KMS-11 (cell line): ENCODE measurements at regions not wholly inside any gene's neighbourhood (a gene's known extent, or its start where the extent isn't known, plus 50 kb on each side); places are given as distances from the start of the nearest gene placed in this dataset.

Experiments used
- H2AFZ ChIP-seq: fragments of 200-600 bp; sonication (generic); 2 replicates; pipeline ENCODE4 v1.6.1; 2016; ENCODE audit warnings: antibody characterized with exemption, mixed run types, low read depth
- H3K27ac ChIP-seq: fragments of 200-600 bp; sonication (generic); 2 replicates; pipeline ENCODE4 v1.6.1; 2016; ENCODE audit warnings: mild to moderate bottlenecking, mixed run types
- H3K27me3 ChIP-seq: fragments of 200-600 bp; sonication (generic); 2 replicates; pipeline ENCODE4 v1.6.1; 2017; ENCODE audit warnings: mild to moderate bottlenecking, low read depth, mixed run types, moderate library complexity; ENCODE audit not compliant: insufficient read depth
- H3K36me3 ChIP-seq: fragments of 200-600 bp; sonication (generic); 2 replicates; pipeline ENCODE4 v1.6.1; 2017; ENCODE audit warnings: mild to moderate bottlenecking, mixed run types; ENCODE audit not compliant: insufficient read depth
- H3K4me1 ChIP-seq: fragments of 200-600 bp; sonication (generic); 2 replicates; pipeline ENCODE4 v1.6.1; 2016; ENCODE audit warnings: mild to moderate bottlenecking, low read depth, mixed run types; ENCODE audit not compliant: poor library complexity, severe bottlenecking
- H3K4me2 ChIP-seq: fragments of 200-600 bp; sonication (generic); 2 replicates; pipeline ENCODE4 v1.7.0; 2016; ENCODE audit warnings: mild to moderate bottlenecking, mixed run types
- H3K4me3 ChIP-seq: fragments of 200-600 bp; sonication (generic); IDR thresholded peaks from 2 replicates; pipeline ENCODE4 v1.6.1; 2017; ENCODE audit warnings: low read depth, low read length, mixed read lengths; ENCODE audit not compliant: insufficient read depth
- H3K79me2 ChIP-seq: fragments of 200-600 bp; sonication (generic); 2 replicates; pipeline ENCODE4 v1.6.1; 2016; ENCODE audit warnings: low read depth, mixed run types; ENCODE audit not compliant: insufficient read depth
- H3K9ac ChIP-seq: fragments of 200-600 bp; sonication (generic); 2 replicates; pipeline ENCODE4 v1.6.1; 2016; ENCODE audit warnings: mild to moderate bottlenecking, mixed run types
- H4K20me1 ChIP-seq: fragments of 200-600 bp; sonication (generic); 2 replicates; pipeline ENCODE4 v1.6.1; 2016; ENCODE audit warnings: mild to moderate bottlenecking, mixed run types; ENCODE audit not compliant: insufficient read depth
- TF ChIP-seq, protein P1 (sequence below): fragments of 200-600 bp; sonication (generic); conservative IDR thresholded peaks from 2 replicates; pipeline ENCODE4 v1.6.1; 2017; ENCODE audit warnings: low read depth, mild to moderate bottlenecking, antibody characterized with exemption, low read length, moderate library complexity, mixed read lengths

DNA sequence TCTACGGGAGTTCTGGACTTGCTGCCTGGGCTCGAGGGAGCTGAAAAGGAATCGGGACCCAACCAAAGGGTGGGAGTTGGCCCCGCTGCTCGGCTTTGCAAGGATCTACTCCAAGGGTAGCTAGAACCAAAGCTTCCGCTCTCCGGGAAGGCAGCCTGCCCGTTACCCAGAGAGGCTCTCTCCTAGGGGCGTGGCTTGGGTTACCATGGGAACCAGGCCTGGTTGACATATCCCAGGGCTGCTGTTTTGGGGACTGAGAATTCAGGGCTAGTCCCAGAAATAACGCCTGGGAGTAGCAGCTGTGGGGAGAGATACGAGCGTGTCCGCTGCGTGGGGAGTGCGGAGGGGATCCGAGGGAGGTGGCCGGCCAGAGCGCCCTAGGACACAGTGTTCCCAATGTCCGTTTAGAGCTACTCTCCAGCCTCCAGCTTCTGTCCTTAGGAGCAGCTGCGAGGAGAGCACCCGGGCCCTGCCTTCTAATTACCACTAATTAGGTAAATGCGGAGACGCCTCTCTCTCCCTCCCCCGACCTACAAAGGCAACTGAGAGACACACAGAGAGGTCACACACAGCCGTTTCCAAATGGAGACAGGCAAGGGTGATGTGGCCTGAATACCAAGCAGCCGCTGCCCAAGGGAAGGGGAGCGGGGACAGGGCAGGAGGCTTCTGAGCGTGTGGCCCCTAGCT lies 141.6 kb upstream of the CADM1 start:
- Histone ChIP-seq H2AFZ (no peak overlapping the region), H3K36me3 (no peaks in the 10 kb centered on the region), H3K79me2 (no peaks in the 10 kb centered on the region), H3K4me1 (no peaks in the 10 kb centered on the region), H3K4me3 (no peak overlapping the region), H3K4me2 (no peak overlapping the region), H3K27ac (no peak overlapping the region), H3K9ac (no peak overlapping the region), H3K27me3 (no peaks in the 10 kb centered on the region), H4K20me1 (no peaks in the 10 kb centered on the region)
- TF ChIP-seq, protein P1, sequence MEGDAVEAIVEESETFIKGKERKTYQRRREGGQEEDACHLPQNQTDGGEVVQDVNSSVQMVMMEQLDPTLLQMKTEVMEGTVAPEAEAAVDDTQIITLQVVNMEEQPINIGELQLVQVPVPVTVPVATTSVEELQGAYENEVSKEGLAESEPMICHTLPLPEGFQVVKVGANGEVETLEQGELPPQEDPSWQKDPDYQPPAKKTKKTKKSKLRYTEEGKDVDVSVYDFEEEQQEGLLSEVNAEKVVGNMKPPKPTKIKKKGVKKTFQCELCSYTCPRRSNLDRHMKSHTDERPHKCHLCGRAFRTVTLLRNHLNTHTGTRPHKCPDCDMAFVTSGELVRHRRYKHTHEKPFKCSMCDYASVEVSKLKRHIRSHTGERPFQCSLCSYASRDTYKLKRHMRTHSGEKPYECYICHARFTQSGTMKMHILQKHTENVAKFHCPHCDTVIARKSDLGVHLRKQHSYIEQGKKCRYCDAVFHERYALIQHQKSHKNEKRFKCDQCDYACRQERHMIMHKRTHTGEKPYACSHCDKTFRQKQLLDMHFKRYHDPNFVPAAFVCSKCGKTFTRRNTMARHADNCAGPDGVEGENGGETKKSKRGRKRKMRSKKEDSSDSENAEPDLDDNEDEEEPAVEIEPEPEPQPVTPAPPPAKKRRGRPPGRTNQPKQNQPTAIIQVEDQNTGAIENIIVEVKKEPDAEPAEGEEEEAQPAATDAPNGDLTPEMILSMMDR: no peak

DNA sequence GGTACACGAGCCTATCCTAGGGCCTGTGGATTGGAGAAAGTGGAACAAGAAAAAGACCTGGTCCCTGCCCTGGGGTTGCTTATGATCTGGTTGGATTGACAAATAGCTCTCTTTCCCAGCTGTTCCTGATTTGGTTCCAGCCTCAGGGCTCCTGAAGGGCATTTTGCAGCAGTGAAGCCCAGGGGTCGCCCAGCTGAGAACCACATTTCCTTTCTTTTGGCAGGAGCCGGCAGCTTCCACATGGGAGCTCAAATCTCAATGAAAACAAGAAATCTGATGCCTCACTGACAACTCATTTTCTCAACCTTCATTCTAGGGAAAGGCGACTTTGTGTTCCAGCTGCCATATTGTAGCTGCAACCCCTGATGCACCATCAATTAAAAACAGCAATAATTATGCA lies 140.6 kb upstream of the CADM1 start:
- Histone ChIP-seq H3K4me1 (no peaks in the 10 kb centered on the region), H3K4me2 (no peak overlapping the region), H3K27me3 (no peaks in the 10 kb centered on the region), H3K9ac (no peak overlapping the region), H3K79me2 (no peaks in the 10 kb centered on the region), H2AFZ (no peak overlapping the region), H3K27ac (no peak overlapping the region), H3K4me3 (no peak overlapping the region), H4K20me1 (no peaks in the 10 kb centered on the region), H3K36me3 (no peaks in the 10 kb centered on the region)
- TF ChIP-seq, protein P1: no peak

DNA sequence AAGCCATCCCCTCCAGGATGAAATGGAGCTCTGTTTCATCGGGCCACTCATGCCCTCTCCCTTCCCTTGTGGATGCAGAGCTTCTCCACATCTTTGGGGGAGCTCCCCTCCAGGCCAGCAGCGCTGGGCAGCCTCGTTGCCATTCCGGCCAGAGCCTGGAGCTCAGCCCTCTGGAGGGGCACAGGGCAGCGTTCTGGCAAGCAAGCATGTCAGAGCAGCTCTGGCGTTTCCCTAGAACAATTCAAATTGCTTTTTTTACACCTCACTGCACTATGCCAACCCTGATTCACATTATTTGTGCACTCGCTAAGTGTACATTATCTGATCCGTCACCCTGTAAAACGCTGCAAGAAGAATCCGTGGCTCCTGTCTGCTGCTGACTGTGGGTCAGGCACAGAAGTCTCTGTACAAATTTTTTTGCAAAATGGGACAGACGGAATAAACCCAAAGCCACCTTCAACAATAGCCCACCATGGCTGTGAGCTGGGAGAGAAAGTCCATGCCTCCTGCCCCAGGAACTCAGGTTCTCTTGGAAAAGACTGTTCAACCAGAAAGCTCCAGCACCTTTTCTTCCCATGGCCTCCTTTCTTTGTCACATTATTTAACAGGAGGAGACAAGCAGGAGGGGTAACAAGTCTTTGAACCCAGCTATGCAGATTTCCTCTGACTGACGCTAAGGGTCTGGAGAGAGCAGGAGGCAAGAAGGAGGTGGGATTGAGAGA lies 139.5 kb upstream of the CADM1 start:
- no peak overlapping the region for H3K4me3 ChIP-seq
- no peak overlapping the region for H3K4me2 ChIP-seq
- H3K36me3 ChIP-seq: no peaks in the 10 kb centered on the region
- H3K4me1 ChIP-seq: no peaks in the 10 kb centered on the region
- H3K79me2 ChIP-seq: no peaks in the 10 kb centered on the region
- no peak overlapping the region for H3K9ac ChIP-seq
- H4K20me1 ChIP-seq: no peaks in the 10 kb centered on the region
- TF ChIP-seq, protein P1: no peak
- no peak overlapping the region for H2AFZ ChIP-seq
- H3K27me3 ChIP-seq: no peaks in the 10 kb centered on the region
- no peak overlapping the region for H3K27ac ChIP-seq

DNA sequence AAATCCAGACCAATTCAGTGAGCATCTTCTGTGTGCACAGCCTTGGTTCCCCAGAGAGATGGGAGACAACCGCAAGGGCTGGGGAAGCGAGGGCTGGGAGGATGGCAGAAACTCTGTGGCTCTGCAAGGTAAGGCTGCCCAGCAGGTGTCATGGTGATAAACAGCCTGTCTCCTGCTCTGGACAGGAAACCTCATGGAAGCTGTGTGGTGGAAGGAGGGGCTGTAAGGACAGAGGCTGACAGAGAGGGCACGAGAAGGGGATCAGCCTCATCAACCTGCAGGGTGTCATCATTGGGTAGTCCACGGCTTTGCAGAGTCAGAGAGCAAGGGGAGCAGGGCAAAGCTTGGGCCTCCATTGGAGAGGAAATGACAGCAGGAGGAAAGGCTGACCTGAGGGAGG lies 138.4 kb upstream of the CADM1 start:
- Histone ChIP-seq H3K36me3 (no peaks in the 10 kb centered on the region), H3K27me3 (no peaks in the 10 kb centered on the region), H3K4me1 (no peaks in the 10 kb centered on the region), H2AFZ (no peak overlapping the region), H3K9ac (no peak overlapping the region), H3K79me2 (no peaks in the 10 kb centered on the region), H3K4me2 (no peak overlapping the region), H3K27ac (no peak overlapping the region), H3K4me3 (no peak overlapping the region), H4K20me1 (no peaks in the 10 kb centered on the region)
- TF ChIP-seq, protein P1: no peak
